NB4 (cell line): ENCODE measurements at regions not wholly inside any gene's neighbourhood (a gene's known extent, or its start where the extent isn't known, plus 50 kb on each side); places are given as distances from the start of the nearest gene placed in this dataset.

ENCODE experiments used
- CTCF ChIP-seq: IDR thresholded peaks from one replicate; pipeline ENCODE4 v1.5.1; 2012; ENCODE audit warnings: low read depth, low read length
- MYC ChIP-seq: IDR thresholded peaks from 2 replicates; pipeline ENCODE4 v1.6.1; 2011; ENCODE audit warnings: low read depth, low read length
- POLR2A ChIP-seq: IDR thresholded peaks from 2 replicates; pipeline ENCODE4 v1.6.1; 2011; ENCODE audit warnings: mild to moderate bottlenecking; ENCODE audit not compliant: insufficient read length; ENCODE audit errors: extremely low read depth
- TF ChIP-seq, protein P1 (sequence below): IDR thresholded peaks from 2 replicates; pipeline ENCODE4 v1.6.1; 2011; ENCODE audit warnings: low read depth, low read length

DNA sequence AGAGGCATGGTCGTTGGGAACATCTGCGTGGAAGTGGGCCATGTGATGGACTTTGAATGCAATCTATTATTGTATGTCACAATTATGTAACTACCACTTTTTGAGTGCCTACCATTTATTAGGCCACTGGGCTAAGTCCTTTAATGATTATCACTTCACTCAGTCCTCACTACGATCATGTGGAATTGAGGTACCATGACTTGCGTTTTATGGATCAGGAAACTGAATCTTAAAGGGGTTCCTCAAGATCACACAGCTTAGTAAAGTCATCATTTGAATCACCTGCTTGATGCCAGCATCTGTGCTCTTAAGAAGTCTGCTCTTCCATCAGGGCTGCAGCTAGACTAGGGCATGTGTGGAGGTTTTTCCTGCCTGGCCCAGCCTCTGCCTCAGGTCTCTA, 136.7 kb downstream of the DAD1 start:
- TF ChIP-seq CTCF (no peak), POLR2A (no peak), MYC (no peak)
- TF ChIP-seq, protein P1, sequence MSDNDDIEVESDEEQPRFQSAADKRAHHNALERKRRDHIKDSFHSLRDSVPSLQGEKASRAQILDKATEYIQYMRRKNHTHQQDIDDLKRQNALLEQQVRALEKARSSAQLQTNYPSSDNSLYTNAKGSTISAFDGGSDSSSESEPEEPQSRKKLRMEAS, result no peak
